GM12891 (cell line): ENCODE measurements at regions not wholly inside any gene's neighbourhood (a gene's known extent, or its start where the extent isn't known, plus 50 kb on each side); places are given as distances from the start of the nearest gene placed in this dataset.

Source experiments
- DNase-seq: peaks from one replicate; pipeline ENCODE4 v3.0.0; 2011; ENCODE audit warnings: low spot score; ENCODE audit not compliant: insufficient read length
- FAIRE-seq: peaks from 2 replicates; lab custom pipeline; 2011; peaks lifted over from hg19 to GRCh38; lab: Jason Lieb, UNC
- PAX5 ChIP-seq: IDR thresholded peaks from 2 replicates; pipeline ENCODE4 v1.6.1; 2011; ENCODE audit warnings: low read length, moderate library complexity, mild to moderate bottlenecking; ENCODE audit not compliant: insufficient read depth, severe bottlenecking
- POLR2A ChIP-seq: IDR thresholded peaks from 2 replicates; pipeline ENCODE4 v1.6.1; 2011; ENCODE audit warnings: low read depth, low read length, control low read depth
- POLR2AphosphoS5 ChIP-seq: IDR thresholded peaks from 2 replicates; pipeline ENCODE4 v1.6.1; 2011; ENCODE audit warnings: low read depth, low read length, control low read depth
- POU2F2 ChIP-seq: IDR thresholded peaks from 2 replicates; pipeline ENCODE4 v1.6.1; 2011; ENCODE audit warnings: low read depth, mild to moderate bottlenecking, control low read depth, low read length, moderate library complexity
- SPI1 ChIP-seq: IDR thresholded peaks from 2 replicates; pipeline ENCODE4 v1.6.1; 2011; ENCODE audit warnings: low read depth, low read length, control low read depth
- TAF1 ChIP-seq: IDR thresholded peaks from 2 replicates; pipeline ENCODE4 v1.6.1; 2011; ENCODE audit warnings: low read depth, low read length, control low read depth

GRCh38 chr9:80649001-80649420 lies 1040.3 kb downstream of the TLE1 start:
- no peak for FAIRE-seq
- no peak for TF ChIP-seq TAF1
- no peak for TF ChIP-seq POU2F2
- no peak for TF ChIP-seq POLR2AphosphoS5
- no peak for TF ChIP-seq PAX5
- no peak for TF ChIP-seq POLR2A
- TF ChIP-seq SPI1, result no peak
- DNase-seq, result no peak

GRCh38 chr9:80648336-80648735 lies 1041.0 kb downstream of the TLE1 start:
- DNase-seq (no peak), FAIRE-seq (no peak)
- TF ChIP-seq SPI1 (no peak), POU2F2 (no peak), POLR2A (no peak), POLR2AphosphoS5 (no peak), TAF1 (no peak), PAX5 (no peak)

- FAIRE-seq (no peak), DNase-seq (no peak)
- no peak for TF ChIP-seq POLR2AphosphoS5
- no peak for TF ChIP-seq POLR2A
- TF ChIP-seq SPI1, result no peak
These were observed 1043.1 kb downstream of the TLE1 start for GRCh38 chr9:80646211-80646610.

- no peak for DNase-seq
- FAIRE-seq, result no peak
- TF ChIP-seq SPI1 (no peak), POLR2AphosphoS5 (no peak), POLR2A (no peak), TAF1 (no peak), PAX5 (no peak), POU2F2 (no peak)
These were observed 1045.3 kb downstream of the TLE1 start for GRCh38 chr9:80644044-80644443.

GRCh38 chr9:80635065-80635464 lies 1054.3 kb downstream of the TLE1 start:
- DNase-seq, result no peak
- TF ChIP-seq PAX5 (no peak), TAF1 (no peak), POLR2AphosphoS5 (no peak), POLR2A (no peak), POU2F2 (no peak), SPI1 (no peak)
- FAIRE-seq, result no peak

- no peak for TF ChIP-seq POLR2A
- no peak for TF ChIP-seq POU2F2
- TF ChIP-seq POLR2AphosphoS5, result no peak
- no peak for TF ChIP-seq TAF1
- TF ChIP-seq PAX5, result no peak
- TF ChIP-seq SPI1, result no peak
- DNase-seq (no peak), FAIRE-seq (no peak)
These were observed 1057.3 kb downstream of the TLE1 start for GRCh38 chr9:80632041-80632440.

- DNase-seq, result no peak
- no peak for FAIRE-seq
- TF ChIP-seq POLR2AphosphoS5, result no peak
- no peak for TF ChIP-seq SPI1
- no peak for TF ChIP-seq PAX5
- no peak for TF ChIP-seq TAF1
- TF ChIP-seq POU2F2, result no peak
- no peak for TF ChIP-seq POLR2A
These were observed 1050.7 kb downstream of the TLE4 start for GRCh38 chr9:80622508-80622907.

GRCh38 chr9:80619356-80619755 lies 1047.6 kb downstream of the TLE4 start:
- TF ChIP-seq POLR2A (no peak), POLR2AphosphoS5 (no peak), TAF1 (no peak), SPI1 (no peak), POU2F2 (no peak), PAX5 (no peak)
- DNase-seq, result no peak
- no peak for FAIRE-seq

- FAIRE-seq, result no peak
- DNase-seq, result no peak
- TF ChIP-seq POLR2AphosphoS5 (no peak), SPI1 (no peak), POLR2A (no peak), TAF1 (no peak), POU2F2 (no peak), PAX5 (no peak)
These were observed 1044.2 kb downstream of the TLE4 start for GRCh38 chr9:80615964-80616363.

GRCh38 chr9:80605793-80606192 lies 1034.0 kb downstream of the TLE4 start:
- TF ChIP-seq SPI1, result no peak
- no peak for TF ChIP-seq POLR2A
- no peak for TF ChIP-seq POU2F2
- TF ChIP-seq POLR2AphosphoS5, result no peak
- no peak for TF ChIP-seq PAX5
- no peak for TF ChIP-seq TAF1
- DNase-seq, result no peak
- FAIRE-seq, result no peak
